ENCODE measurements at regions not wholly inside any gene's neighbourhood (a gene's known extent, or its start where the extent isn't known, plus 50 kb on each side); places are given as distances from the start of the nearest gene placed in this dataset.
"Not testable (repeated sequence)": the region's sequence is repeated elsewhere in the genome, so short reads cannot be mapped to it uniquely, and the experiment has no call there.

GRCh38 chr6:139753198-139753861 is 378.9 kb upstream of the CITED2 start:
- DNase-seq (ENCODE audit: low spot score), result no peak

GRCh38 chr6:139752086-139752485 is 377.6 kb upstream of the CITED2 start:
- DNase-seq (ENCODE audit: low spot score), result no peak

- DNase-seq (ENCODE audit: low spot score), result no peak
Measured at GRCh38 chr6:139751179-139751578, 376.7 kb upstream of the CITED2 start.

GRCh38 chr6:139748353-139749146 is 374.1 kb upstream of the CITED2 start:
- no peak for DNase-seq (ENCODE audit: low spot score)

GRCh38 chr6:139747154-139747553 is 372.7 kb upstream of the CITED2 start:
- no peak for DNase-seq (ENCODE audit: low spot score)

GRCh38 chr6:139744891-139745290 is 370.4 kb upstream of the CITED2 start:
- no peak for DNase-seq (ENCODE audit: low spot score)

- DNase-seq (ENCODE audit: low spot score), result no peak
Measured at GRCh38 chr6:139743664-139744437, 369.4 kb upstream of the CITED2 start.

- DNase-seq (ENCODE audit: low spot score), result no peak
Measured at GRCh38 chr6:139742671-139743070, 368.2 kb upstream of the CITED2 start.

GRCh38 chr6:139738801-139739455 is 364.5 kb upstream of the CITED2 start:
- no peak for DNase-seq (ENCODE audit: low spot score)

- no peak for DNase-seq (ENCODE audit: low spot score)
Measured at GRCh38 chr6:139736325-139736906, 362.0 kb upstream of the CITED2 start.

- no peak for DNase-seq (ENCODE audit: low spot score)
Measured at GRCh38 chr6:139732451-139732850, 358.0 kb upstream of the CITED2 start.

- no peak for DNase-seq (ENCODE audit: low spot score)
Measured at GRCh38 chr6:139730340-139730974, 356.0 kb upstream of the CITED2 start.

- no peak for DNase-seq (ENCODE audit: low spot score)
Measured at GRCh38 chr6:139728876-139729427, 354.5 kb upstream of the CITED2 start.

- DNase-seq (ENCODE audit: low spot score), result not testable (repeated sequence)
Measured at GRCh38 chr6:139726272-139726671, 351.8 kb upstream of the CITED2 start.

- DNase-seq (ENCODE audit: low spot score), result no peak
Measured at GRCh38 chr6:139722530-139722929, 348.1 kb upstream of the CITED2 start.

- no peak for DNase-seq (ENCODE audit: low spot score)
Measured at GRCh38 chr6:139721954-139722353, 347.5 kb upstream of the CITED2 start.

- no peak for DNase-seq (ENCODE audit: low spot score)
Measured at GRCh38 chr6:139713900-139714506, 339.6 kb upstream of the CITED2 start.

- no peak for DNase-seq (ENCODE audit: low spot score)
Measured at GRCh38 chr6:139713424-139713823, 339.0 kb upstream of the CITED2 start.

- no peak for DNase-seq (ENCODE audit: low spot score)
Measured at GRCh38 chr6:139712830-139713229, 338.4 kb upstream of the CITED2 start.
